ENCODE measurements at regions not wholly inside any gene's neighbourhood (a gene's known extent, or its start where the extent isn't known, plus 50 kb on each side); places are given as distances from the start of the nearest gene placed in this dataset.

DNA sequence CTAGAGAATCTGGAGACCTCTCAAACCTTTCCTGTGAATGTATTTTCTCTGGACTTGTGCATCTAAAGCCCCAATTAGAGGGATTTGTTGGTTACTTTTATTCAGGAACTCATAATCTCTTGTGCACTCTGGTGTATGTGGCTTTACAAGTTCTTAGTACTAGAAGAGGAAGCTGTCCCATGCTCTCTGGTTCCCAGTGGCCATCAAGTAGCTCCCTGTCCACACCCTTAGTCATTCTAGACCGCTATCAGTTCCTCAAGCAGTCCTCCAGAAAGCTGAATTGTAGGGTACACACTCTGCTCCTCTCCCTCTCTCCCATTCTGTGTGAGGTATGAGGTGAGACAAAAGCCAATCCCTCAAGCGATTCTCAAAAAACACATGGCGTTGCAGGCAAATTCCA lies 470.3 kb downstream of the PTPRC start:
- no peak for DNase-seq

DNA sequence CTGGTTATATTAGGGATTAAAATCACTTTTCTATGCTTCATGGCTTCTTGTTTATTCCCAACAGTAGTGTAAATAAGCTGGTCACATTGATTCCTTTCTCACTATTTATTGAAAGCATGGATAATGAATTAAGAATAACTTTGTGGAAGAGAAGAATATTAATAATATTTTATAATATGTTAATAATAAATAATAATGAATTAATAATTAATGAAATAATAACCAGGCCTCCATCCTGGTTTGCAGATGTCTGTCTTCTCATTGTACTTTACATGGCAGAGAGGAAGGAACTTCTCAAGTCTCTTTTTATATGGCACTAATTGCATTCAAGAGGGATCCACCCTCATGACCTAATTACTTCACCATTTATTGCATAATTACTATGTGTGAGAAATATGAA lies 473.5 kb downstream of the PTPRC start:
- DNase-seq: no peak

DNA sequence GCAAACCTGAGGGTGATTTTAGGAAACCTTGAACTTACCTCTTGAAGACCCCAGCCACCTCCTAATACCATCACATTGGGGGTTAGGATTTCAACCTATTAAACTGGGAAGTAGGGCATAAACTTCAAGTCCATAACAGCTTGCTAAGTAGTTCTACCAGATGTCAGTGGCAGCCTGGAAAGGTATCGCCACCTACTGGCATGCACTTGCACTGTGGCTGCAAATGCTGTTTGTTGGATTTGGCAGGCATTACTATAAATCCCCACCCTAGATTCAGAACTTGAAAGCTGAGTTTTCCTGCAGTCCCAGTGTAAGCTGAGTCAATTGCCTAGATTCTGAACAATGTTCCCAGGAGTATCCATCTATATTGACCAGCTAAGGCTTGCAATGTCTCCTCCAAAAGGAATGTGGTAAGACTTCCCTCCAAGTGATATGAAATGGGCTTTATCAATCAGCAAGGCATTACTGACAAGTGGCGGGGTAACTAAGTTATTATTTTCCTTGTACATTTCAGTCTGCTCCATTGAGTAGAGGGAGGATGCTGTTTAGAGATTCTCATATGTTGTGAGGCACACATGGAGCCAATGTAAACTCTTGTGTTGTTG lies 474.5 kb downstream of the PTPRC start:
- no peak for DNase-seq

DNA sequence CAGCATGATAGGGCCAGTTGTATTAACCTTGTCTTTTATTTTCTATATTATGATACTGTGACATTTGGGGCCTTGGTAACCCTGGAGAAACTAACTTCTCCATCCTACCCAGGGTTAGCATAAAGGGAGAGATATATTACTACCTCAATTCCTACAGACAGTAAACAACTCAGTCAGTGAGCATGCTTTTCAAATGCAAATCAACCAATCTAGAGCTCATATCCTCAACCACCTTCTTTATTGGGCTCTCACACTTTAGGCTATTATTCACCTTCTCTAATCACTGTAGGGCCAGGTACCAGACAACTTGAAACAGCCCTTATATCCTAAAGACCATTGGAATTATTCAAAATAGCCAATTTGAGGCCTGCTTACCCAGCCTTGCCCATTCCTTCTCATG lies 477.6 kb downstream of the PTPRC start:
- DNase-seq: no peak

DNA sequence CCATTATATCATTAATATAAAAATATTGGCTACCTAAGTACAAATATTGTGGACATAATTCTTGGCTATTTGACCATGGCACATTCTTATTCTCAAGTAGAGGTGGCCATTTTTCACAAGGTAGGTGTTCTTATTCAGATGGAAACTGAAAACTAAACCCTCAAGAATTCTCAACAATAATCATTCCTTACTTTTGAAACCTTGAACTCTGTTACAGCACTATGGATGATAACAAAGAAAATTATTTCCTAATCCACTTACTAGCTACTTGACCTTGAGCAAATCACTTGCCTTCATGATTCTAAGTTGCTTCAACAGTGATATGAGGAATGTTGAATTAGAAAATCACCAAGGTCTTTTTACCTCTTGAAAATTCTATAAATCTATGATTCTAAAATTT lies 482.2 kb downstream of the PTPRC start:
- no peak for DNase-seq

DNA sequence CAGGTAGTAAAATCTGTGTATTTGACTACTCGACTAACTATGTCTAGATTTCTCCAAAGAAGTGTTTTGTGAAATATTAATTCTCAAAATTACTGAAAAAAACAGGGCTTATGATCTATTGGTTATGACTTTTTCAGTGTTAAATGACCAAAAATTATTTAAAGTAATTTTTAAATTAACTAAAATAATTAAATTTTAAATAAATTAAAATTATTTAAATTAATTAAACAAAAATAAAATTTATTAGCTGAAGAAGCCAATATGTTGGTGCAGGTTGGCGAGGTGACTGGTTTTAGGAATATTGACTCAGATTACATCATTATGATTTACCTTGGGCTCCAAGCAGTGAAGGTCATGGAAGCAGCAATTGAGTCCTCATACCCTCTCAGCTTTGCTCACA lies 483.2 kb downstream of the PTPRC start:
- no peak for DNase-seq

DNA sequence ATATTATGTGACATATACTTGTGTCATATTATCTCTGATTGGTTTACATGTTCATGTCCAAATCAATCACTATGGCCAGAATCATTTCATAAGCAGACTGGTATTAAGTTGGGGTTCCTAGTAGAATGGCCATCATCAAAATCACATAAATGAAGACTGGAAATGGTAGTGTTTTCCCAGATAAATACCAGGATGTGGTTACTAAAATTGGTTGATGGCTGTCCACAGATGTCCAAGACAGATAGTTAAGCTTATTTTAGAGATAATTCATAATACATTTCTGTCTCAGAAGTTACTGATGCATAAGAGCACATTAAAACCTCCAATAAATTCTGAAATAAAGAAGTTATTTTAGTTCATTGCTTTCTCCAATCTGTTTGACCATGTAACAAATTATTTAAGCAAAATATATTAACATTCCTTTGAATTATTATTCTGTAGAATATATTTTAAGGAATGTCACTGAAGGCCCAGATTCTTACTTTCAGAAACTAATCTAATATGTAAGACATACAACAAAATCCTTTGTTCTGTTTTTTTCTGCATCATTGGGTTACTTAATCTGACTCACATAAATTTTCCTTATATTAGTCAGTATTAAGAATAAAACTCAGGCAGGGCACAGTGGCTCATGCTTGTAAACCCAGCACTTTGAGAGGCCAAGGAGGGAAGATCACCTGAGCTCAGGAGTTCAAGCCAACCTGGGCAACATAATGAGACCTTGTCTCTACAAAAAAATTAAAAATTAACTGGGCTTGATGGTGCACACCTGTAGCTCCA lies 483.9 kb downstream of the PTPRC start:
- DNase-seq: no peak

DNA sequence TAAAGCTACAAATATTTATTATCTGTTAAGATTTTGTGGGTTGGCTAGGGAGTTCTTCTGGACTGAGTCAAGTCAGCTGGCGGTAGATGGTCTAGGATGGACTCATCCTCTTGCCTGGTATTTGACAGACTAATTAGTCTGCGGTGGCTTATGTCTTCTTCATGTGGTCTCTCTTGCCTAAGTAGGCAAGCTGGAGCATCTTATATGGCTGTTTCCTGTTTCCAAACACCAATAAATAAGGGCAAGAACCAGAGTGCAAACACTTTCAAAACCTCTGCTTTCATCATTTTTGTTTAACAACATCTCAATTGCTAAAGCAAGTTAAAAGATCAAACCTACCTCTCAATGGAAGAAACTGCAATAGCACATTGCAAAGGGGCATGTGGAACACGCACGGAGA lies 484.8 kb downstream of the PTPRC start:
- DNase-seq: no peak

DNA sequence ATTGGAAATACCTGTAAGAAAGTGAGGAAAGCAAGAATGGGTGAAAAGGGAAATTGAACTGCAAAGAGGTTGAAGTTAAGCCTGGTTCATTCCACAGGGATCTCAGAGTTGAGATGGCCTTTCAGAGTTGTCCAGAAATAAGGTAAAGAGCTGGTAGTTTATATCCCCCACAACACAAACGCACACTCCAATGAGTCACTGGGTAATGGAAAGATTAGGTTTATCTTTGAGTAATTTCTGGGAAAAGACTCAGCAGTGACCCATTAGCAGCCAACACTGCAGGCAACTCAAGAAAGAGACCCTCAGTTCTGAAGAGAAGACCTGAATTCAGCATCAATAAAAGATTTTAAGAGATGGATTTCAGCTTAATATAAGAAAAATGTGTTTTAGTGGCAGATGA lies 485.5 kb downstream of the PTPRC start:
- no peak for DNase-seq

DNA sequence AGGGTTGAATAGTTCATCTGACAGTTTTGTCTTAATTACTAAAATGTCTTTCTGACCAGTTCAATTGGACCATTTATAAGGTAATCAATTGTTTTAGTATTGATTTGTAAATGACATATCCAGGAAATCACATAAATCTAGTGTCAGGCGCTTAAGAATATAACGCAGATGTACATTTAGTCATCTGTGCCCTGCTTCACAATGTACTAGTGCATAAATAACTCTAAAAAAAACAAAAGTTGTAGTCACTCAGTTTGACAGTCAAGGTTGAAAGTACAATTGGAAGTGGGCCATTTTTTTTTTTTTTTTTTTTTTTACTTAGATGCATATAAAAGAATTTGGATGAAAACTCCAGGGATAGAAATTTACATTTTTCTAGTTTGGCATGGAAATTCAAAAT lies 490.4 kb downstream of the PTPRC start:
- DNase-seq: no peak

DNA sequence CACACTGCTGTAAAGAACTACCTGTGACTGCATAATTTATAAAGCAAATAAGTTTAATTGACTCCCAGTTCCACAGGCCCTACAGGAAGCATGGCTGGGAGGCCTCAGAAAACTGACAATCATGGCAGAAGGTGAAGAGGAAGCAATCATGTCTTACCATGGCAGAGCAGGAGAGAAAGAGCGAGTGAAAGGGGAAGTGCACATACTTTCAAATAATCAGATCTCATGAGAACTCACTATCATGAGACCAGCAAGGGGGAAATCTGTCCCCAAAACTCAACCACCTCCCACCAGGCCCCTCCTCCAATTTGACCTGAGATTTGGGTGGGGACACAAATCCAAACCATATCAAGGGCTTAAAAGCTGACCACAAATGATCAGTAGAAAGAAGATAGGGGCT lies 493.2 kb downstream of the PTPRC start:
- DNase-seq: no peak

DNA sequence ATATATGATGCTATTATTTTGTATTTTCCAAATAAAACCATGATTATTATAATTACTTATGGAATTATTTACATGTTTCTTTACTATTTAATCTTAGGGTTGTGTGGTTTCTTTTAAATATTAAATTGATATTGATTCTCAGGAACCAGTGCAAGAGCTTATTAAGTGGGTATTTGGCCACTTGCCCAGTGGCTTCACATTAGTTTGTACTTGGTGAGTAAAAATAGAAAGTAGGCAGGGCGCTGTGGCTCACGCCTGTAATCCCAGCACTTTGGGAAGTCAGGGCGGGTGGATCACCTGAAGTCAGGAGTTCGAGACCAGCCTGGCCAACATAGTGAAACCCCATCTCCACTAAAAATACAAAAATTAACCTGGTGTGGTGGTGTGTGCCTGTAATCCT lies 497.1 kb downstream of the PTPRC start:
- no peak for DNase-seq

DNA sequence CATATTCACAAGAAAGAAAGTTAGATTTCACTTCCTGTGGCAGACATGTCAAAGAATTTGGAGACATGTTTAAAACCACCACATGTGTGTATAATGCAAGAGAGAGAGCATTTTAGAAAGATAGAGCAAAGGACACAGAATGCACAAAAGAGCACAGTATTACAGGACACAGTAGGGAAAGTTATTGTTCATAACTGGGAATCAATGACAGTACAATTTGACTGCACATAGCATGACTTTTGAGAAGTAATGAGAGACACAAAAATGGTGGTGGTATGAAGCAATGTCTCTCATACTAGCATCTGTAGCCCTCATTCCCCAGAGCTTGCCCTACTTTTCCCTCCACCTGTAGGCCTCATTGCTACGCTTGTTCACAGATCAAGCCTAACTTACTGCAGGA lies 499.2 kb downstream of the PTPRC start:
- no peak for DNase-seq

DNA sequence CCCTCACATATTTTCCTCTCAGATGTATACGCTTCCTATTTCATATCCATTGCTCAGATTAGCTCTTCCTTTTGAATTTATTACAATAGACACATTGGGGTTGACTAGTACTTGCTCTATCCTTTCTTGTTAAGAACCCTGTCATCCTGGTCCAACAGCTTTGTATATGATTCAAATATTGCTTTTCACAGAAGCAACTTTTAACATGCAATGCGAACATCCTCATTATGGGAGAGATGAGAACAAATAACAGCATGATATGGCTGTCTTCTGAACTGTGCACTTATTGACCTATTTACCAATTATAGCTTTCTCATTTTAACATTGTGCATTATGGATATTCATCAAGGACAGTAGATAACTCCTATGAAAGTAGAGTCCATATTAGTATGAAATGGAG lies 510.8 kb downstream of the PTPRC start:
- DNase-seq: no peak

DNA sequence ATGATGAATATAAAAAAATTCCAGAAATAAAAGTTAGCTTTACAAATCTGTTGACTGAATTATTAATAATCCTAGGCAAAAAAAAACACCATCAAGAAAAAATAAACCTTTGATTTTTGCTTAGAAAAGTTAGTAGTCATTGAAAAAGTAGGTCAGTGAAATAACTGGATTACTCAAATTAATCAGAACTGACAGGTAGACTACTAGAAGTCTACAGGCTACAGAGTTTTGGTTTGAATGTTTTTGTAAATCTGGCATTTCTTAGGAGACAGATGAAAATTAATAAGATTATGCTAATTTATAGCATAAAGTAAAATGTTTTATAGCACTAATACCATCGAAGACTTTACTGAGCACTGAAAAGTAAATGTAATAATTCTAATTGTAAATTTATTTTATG lies 511.9 kb downstream of the PTPRC start:
- no peak for DNase-seq

DNA sequence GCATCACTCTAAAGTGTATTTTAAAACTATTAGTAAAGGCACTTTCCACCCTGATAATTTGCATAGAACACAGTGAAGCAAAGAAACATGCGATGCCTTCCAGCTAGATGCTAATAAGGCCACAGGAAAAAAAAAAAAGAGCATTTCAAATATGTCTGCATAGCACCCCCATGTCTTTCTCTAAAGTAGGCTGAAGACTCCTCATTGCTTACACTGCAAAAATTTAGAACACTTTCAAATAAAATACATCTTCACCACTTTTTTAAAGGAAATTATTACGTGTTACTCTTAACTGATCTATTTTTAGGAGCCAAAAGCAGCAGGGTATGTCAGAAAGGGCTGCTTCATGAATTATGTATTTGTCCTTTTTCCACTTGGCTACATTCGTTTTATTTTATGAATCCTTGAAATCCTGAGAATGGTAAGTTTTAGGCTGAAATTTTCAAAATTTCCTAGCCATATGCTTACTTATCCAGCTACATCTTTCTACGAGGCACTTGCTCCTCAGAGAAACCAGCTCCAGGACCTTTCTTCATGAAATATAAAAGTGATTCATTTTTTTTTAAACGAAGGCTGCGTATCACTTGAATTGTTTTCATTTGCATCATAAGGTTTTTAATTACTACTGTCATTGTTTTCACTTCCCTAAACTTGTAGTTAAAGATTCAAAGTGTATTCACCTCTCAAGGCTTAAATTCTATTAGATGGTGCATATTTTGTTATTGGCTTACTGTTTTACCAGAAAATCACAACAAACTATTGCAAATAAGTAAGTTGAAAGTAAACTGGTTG lies 513.0 kb downstream of the PTPRC start:
- DNase-seq: no peak

DNA sequence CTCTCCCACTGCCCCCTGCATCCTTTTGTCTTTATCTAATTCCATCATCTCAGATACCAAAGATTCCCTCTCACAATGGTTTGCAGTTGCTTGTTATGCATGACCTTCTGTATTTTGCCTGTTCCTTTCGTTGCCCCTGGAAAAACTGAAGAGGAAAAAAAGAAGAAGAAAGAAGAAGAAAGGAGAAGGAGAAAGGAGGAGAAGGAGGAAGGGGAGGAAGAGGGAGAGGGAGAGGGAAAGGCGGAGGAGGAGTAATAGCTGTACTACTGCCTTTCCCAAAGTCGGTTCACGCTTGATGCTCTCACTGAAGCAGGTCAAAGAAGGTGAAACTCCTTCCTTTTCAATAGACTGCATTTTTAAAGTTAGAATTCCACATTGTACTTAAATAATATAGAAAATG lies 513.8 kb downstream of the PTPRC start:
- no peak for DNase-seq

DNA sequence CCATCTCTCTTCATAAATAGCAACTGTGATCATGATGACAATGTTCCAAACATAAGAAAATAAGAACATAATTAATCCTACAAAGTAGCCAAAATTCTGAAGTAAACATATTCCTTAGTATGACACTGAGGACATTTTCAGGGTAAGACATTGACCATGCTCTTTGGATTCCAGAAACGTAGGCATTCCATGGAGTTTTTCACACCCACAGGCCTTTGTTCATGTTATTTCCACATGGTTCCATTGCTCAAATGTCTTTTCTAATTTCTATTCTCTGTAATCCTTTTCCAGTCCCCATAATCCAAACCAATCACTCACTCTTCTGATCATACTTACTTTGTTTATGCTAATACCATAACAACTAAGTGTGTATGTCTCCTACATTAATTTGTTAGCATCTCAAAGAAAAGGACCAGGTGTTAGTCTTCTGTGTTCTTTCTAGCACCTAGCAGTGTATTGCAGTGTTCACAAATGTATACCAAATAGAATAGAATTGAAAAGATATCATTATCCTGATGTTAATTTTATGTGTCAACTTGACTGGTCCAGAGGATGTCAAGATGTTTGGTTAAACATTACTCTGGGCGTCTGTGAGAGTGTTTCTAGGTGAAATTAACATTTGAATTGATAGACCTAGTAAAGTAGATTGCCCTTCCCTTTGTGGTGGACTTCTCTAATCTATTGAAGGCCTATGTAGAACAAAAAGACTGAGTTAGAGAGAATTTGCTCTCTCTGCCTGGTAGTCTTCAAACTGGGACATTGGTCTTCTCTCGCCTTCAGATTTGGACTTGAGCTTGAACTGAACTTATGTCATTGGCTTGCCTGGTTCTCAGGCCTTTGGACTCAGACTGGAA lies 516.6 kb downstream of the PTPRC start:
- no peak for DNase-seq

DNA sequence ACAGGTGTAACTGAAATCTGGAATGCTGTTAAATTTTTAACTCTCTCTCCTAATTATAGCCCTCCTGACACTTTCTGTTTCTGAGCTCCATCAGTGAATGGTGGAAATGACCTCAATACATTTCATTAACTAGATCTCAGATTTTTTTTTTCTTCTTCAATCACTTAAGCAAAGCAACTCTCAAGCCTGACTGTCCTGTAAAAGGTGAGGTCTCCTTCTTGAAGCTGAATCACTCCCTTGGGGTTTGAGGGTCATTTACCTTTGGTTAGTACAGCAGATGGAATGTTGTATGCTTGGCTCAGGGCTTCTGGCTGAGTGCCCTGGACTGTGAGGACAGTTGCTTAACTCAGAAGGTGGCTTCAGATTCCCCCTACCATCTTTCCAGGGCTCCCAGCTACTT lies 518.7 kb downstream of the PTPRC start:
- no peak for DNase-seq

DNA sequence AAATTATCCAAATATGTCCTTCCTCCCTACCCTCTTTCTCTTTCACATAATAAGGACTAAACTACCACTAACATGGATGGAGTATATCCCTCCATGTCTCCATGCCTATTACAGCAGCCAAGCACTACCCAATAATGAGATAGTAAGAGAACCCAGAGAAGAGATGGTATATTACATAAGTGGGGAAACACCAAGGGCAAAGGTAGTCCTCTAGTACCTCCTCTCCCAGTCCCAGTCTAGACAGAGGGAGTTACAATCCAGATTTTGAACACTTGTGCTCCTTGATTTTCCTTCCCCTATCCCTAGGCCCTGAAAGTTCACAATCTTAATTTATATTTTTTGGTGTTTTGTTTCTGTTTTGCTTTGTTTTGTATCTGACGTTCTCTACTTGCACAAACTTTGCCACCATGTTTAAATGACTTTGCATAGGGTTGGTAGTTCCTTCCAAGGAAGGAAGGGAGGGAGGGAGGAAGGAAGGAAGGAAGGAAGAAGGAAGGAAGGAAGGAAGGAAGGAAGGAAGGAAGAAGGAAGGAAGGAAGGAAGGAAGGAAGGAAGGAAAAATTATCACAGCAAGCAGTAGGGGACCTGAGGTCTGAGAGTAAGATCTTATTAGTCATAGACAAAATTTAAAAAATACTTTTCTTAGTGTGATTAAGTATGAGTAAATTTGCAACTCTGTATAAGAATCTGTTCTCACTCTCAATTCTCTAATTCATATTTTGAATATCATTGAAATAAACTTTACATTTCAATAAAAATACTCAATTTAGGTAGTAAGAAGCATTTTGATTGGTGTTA lies 521.9 kb downstream of the PTPRC start:
- DNase-seq: no peak

DNA sequence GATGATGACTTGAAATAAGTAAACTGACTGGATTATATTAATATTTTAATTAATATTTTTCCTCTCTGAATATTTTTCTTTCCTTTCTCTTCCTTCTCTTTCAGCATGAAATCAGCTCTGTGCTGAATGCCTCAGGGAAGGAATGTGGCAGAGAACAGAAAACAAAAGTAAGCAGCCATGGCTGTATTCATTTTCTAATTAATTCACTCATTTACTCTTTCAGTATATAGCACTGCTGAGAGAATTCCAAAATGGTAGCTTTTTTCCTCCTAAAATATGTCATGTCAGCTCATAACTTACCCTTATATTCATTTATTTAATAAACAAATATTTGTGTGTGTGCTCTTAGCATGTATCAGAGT lies 522.5 kb downstream of the PTPRC start:
- DNase-seq: no peak
